Cardiac muscle cell (in vitro differentiated cells and primary cell): ENCODE measurements at regions not wholly inside any gene's neighbourhood (a gene's known extent, or its start where the extent isn't known, plus 50 kb on each side); places are given as distances from the start of the nearest gene placed in this dataset.
"Not testable (repeated sequence)": the region's sequence is repeated elsewhere in the genome, so short reads cannot be mapped to it uniquely, and the experiment has no call there.

Experiments used
- DNase-seq, 2 donors: peaks; one replicate each; pipeline versions ENCODE4 v3.0.0 to v3.0.0-alpha.2; 2010 to 2017; ENCODE audit warnings: low read depth in 1 of 2, low spot score in 1 of 2
- H3K27ac ChIP-seq: fragments of 200-600 bp; sonication (generic); 2 replicates; pipeline ENCODE4 v1.5.1; 2016
- H3K27me3 ChIP-seq: fragments of 200-600 bp; sonication (generic); 2 replicates; pipeline ENCODE4 v1.6.0; 2016; ENCODE audit warnings: control low read depth
- H3K36me3 ChIP-seq: fragments of 200-600 bp; sonication (generic); 2 replicates; pipeline ENCODE4 v1.5.1; 2016; ENCODE audit warnings: control low read depth
- H3K4me1 ChIP-seq: fragments of 200-600 bp; sonication (generic); 2 replicates; pipeline ENCODE4 v1.8.1; 2017; ENCODE audit warnings: low read depth, mild to moderate bottlenecking, mixed run types
- H3K4me3 ChIP-seq: fragments of 200-600 bp; sonication (generic); 2 replicates; pipeline ENCODE4 v1.5.1; 2016; ENCODE audit warnings: mild to moderate bottlenecking
- H3K9me3 ChIP-seq: fragments of 200-600 bp; sonication (generic); 2 replicates; pipeline ENCODE4 v1.5.1; 2017; ENCODE audit warnings: low read depth, mild to moderate bottlenecking, control low read depth
- TF ChIP-seq, protein P1 (sequence below): IDR thresholded peaks from 2 replicates; pipeline ENCODE4 v1.5.1; 2012; ENCODE audit warnings: low read depth, mild to moderate bottlenecking, low read length

- Histone ChIP-seq H3K9me3 (no peaks in the 10 kb centered on the region), H3K4me1 (no peaks in the 10 kb centered on the region), H3K4me3 (no peak overlapping the region), H3K27ac (no peak overlapping the region), H3K36me3 (no peaks in the 10 kb centered on the region), H3K27me3 (no peaks in the 10 kb centered on the region)
- no peak for DNase-seq
- TF ChIP-seq, protein P1, sequence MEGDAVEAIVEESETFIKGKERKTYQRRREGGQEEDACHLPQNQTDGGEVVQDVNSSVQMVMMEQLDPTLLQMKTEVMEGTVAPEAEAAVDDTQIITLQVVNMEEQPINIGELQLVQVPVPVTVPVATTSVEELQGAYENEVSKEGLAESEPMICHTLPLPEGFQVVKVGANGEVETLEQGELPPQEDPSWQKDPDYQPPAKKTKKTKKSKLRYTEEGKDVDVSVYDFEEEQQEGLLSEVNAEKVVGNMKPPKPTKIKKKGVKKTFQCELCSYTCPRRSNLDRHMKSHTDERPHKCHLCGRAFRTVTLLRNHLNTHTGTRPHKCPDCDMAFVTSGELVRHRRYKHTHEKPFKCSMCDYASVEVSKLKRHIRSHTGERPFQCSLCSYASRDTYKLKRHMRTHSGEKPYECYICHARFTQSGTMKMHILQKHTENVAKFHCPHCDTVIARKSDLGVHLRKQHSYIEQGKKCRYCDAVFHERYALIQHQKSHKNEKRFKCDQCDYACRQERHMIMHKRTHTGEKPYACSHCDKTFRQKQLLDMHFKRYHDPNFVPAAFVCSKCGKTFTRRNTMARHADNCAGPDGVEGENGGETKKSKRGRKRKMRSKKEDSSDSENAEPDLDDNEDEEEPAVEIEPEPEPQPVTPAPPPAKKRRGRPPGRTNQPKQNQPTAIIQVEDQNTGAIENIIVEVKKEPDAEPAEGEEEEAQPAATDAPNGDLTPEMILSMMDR = no peak
Measured at GRCh38 chr6:97347111-97347510, 64.1 kb upstream of the MMS22L start.

- no peak overlapping the region for H3K4me3 ChIP-seq
- H3K9me3 ChIP-seq = no peaks in the 10 kb centered on the region
- H3K27ac ChIP-seq = no peak overlapping the region
- H3K4me1 ChIP-seq = no peaks in the 10 kb centered on the region
- DNase-seq = peak in 1 of 2 donors; percentile 2
- TF ChIP-seq, protein P1 = no peak
- H3K36me3 ChIP-seq = no peaks in the 10 kb centered on the region
- H3K27me3 ChIP-seq = no peaks in the 10 kb centered on the region
Measured at GRCh38 chr6:97361286-97361685, 78.3 kb upstream of the MMS22L start.

GRCh38 chr6:97364327-97364726, 81.3 kb upstream of the MMS22L start:
- H3K9me3 ChIP-seq = no peaks in the 10 kb centered on the region
- TF ChIP-seq, protein P1 = no peak
- no peaks in the 10 kb centered on the region for H3K27me3 ChIP-seq
- DNase-seq = no peak
- H3K4me1 ChIP-seq = no peaks in the 10 kb centered on the region
- no peak overlapping the region for H3K27ac ChIP-seq
- H3K36me3 ChIP-seq = no peaks in the 10 kb centered on the region
- no peak overlapping the region for H3K4me3 ChIP-seq

DNA sequence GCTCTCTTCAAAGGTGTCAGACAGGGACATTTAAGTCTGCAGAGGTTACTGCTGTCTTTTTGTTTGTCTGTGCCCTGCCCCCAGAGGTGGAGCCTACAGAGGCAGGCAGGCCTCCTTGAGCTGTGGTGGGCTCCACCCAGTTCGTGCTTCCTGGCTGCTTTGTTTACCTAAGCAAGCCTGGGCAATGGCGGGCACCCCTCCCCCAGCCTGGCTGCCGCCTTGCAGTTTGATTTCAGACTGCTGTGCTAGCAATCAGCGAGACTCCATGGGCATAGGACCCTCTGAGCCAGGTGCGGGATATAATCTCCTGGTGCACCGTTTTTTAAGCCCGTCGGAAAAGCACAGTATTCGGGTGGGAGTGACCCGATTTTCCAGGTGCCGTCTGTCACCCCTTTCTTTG, 99.1 kb upstream of the MMS22L start:
- H3K4me1 ChIP-seq, H3K27me3 ChIP-seq, H3K27ac ChIP-seq, DNase-seq, H3K36me3 ChIP-seq, H3K4me3 ChIP-seq, H3K9me3 ChIP-seq: not testable (repeated sequence)

DNA sequence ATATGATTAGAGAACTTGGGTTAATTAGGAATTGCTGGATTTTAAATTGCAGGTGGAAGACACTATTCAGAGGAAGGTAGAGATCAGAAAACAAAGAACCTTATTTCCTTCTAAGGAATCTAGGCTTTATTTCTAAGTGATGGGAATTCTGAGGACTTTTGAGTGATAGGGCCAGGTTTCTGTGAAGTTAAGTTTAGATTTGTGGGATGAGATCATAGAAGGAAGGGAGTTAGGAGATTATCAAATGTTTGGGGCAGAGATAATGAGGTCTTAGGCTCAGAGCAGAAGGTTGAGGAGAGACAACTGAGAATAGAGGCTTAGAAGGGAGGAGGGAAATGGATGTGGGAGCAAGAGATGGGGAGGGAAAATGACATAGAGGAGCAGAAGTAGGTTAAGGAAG, 109.7 kb upstream of the MMS22L start:
- Histone ChIP-seq H3K27ac (no peak overlapping the region), H3K9me3 (no peaks in the 10 kb centered on the region), H3K4me1 (no peaks in the 10 kb centered on the region), H3K36me3 (no peaks in the 10 kb centered on the region), H3K27me3 (no peaks in the 10 kb centered on the region), H3K4me3 (no peak overlapping the region)
- DNase-seq = no peak
- TF ChIP-seq, protein P1 = no peak

GRCh38 chr6:97394160-97394748, 111.2 kb upstream of the MMS22L start:
- Histone ChIP-seq H3K27ac (no peak overlapping the region), H3K27me3 (no peaks in the 10 kb centered on the region), H3K4me1 (no peaks in the 10 kb centered on the region), H3K9me3 (no peaks in the 10 kb centered on the region), H3K4me3 (no peak overlapping the region), H3K36me3 (no peaks in the 10 kb centered on the region)
- peak; percentile 64 to 68 for DNase-seq
- TF ChIP-seq, protein P1 = peak; percentile 85
